CD14-positive monocyte (primary cell): ENCODE measurements at regions not wholly inside any gene's neighbourhood (a gene's known extent, or its start where the extent isn't known, plus 50 kb on each side); places are given as distances from the start of the nearest gene placed in this dataset.
"Not testable (repeated sequence)": the region's sequence is repeated elsewhere in the genome, so short reads cannot be mapped to it uniquely, and the experiment has no call there.

ENCODE experiments used
- DNase-seq, 3 donors: peaks; one replicate each; pipeline ENCODE4 v3.0.0-alpha.2; 2011 to 2022
- H2AFZ ChIP-seq: 2 replicates; pipeline ENCODE4 v1.6.0; 2012; ENCODE audit warnings: mild to moderate bottlenecking, low read depth, low read length, inconsistent platforms; ENCODE audit not compliant: insufficient read depth, poor library complexity, severe bottlenecking
- H3K27ac ChIP-seq, 2 donors: 1 replicate in 1 of 2; 2 replicates in 1 of 2; pipeline ENCODE4 v1.5.1; 2012 to 2013; ENCODE audit warnings: low read length in 2 of 2, control low read depth in 1 of 2, inconsistent platforms in 1 of 2, low read depth in 1 of 2, mild to moderate bottlenecking in 1 of 2
- H3K27me3 ChIP-seq, 2 donors: one replicate each; pipeline versions ENCODE4 v1.6.0 to v1.6.1; 2011 to 2013; ENCODE audit warnings: low read length in 2 of 2; ENCODE audit not compliant: control insufficient read depth in 2 of 2, insufficient read depth in 2 of 2
- H3K36me3 ChIP-seq, 2 donors: replicated peaks in 1 of 2; 1 replicate in 1 of 2; 2 replicates in 1 of 2; pipeline versions ENCODE4 v1.5.1 to v1.6.1; 2012 to 2013; ENCODE audit warnings: low read length in 2 of 2, control low read depth in 1 of 2, inconsistent platforms in 1 of 2, mild to moderate bottlenecking in 1 of 2; ENCODE audit not compliant: insufficient read depth in 2 of 2, control insufficient read depth in 1 of 2
- H3K4me1 ChIP-seq, 2 donors: 1 replicate in 1 of 2; 2 replicates in 1 of 2; pipeline versions ENCODE4 v1.5.1 to v1.6.1; 2012 to 2013; ENCODE audit warnings: low read length in 2 of 2, control low read depth in 1 of 2, inconsistent platforms in 1 of 2, mild to moderate bottlenecking in 1 of 2, moderate library complexity in 1 of 2; ENCODE audit not compliant: insufficient read depth in 2 of 2, control insufficient read depth in 1 of 2
- H3K4me2 ChIP-seq: replicated peaks from 2 replicates; pipeline ENCODE3; 2012; ENCODE audit warnings: low read length, moderate library complexity, mild to moderate bottlenecking; ENCODE audit not compliant: poor library complexity, severe bottlenecking; ENCODE audit errors: extremely low read depth
- H3K4me3 ChIP-seq, 3 experiments: fragments of 200-600 bp in 1 of 3; sonication (generic) in 1 of 3; replicated peaks in 1 of 3; 1 replicate in 2 of 3; 2 replicates in 1 of 3; pipeline ENCODE4 v1.5.1; 2011 to 2013; ENCODE audit warnings: low read length in 3 of 3, mild to moderate bottlenecking in 3 of 3, control low read depth in 2 of 3, low read depth in 2 of 3, inconsistent platforms in 1 of 3, moderate library complexity in 1 of 3
- H3K79me2 ChIP-seq: 2 replicates; pipeline ENCODE4 v1.6.0; 2012; ENCODE audit warnings: mild to moderate bottlenecking, control low read depth, inconsistent platforms, low read length, moderate library complexity; ENCODE audit not compliant: insufficient read depth
- H3K9ac ChIP-seq: 2 replicates; pipeline ENCODE4 v1.6.0; 2017; ENCODE audit warnings: low read length, mild to moderate bottlenecking; ENCODE audit not compliant: insufficient read depth, poor library complexity, severe bottlenecking
- H3K9me3 ChIP-seq, 2 donors: replicated peaks in 1 of 2; 1 replicate in 1 of 2; 2 replicates in 1 of 2; pipeline versions ENCODE4 v1.5.1 to v1.6.1; 2012 to 2013; ENCODE audit warnings: low read length in 2 of 2, control low read depth in 1 of 2; ENCODE audit not compliant: control insufficient read depth in 1 of 2, insufficient read depth in 1 of 2
- H4K20me1 ChIP-seq: 2 replicates; pipeline ENCODE4 v1.6.0; 2012; ENCODE audit warnings: mild to moderate bottlenecking, low read length, control low read depth, moderate library complexity; ENCODE audit not compliant: insufficient read depth
- H3K27ac Mint-ChIP-seq, 7 donors: one replicate each; pipeline ENCODE4 v1.8.0; 2020; ENCODE audit warnings: mild to moderate bottlenecking in 7 of 7, mixed read lengths in 7 of 7, moderate library complexity in 6 of 7, inconsistent platforms in 2 of 7
- H3K27me3 Mint-ChIP-seq, 3 donors: one replicate each; pipeline ENCODE4 v1.8.0; 2021 to 2022; ENCODE audit warnings: low read depth in 3 of 3, mild to moderate bottlenecking in 3 of 3, mixed read lengths in 3 of 3, moderate library complexity in 3 of 3, inconsistent platforms in 1 of 3
- H3K36me3 Mint-ChIP-seq, 2 donors: one replicate each; pipeline ENCODE4 v1.8.0; 2020; ENCODE audit warnings: mixed read lengths in 2 of 2, inconsistent platforms in 1 of 2, mild to moderate bottlenecking in 1 of 2
- H3K4me1 Mint-ChIP-seq: one replicate; pipeline ENCODE4 v1.8.0; 2020; ENCODE audit warnings: mild to moderate bottlenecking, mixed read lengths
- H3K4me3 Mint-ChIP-seq, 2 donors: one replicate each; pipeline ENCODE4 v1.8.0; 2020; ENCODE audit warnings: mild to moderate bottlenecking in 2 of 2, mixed read lengths in 2 of 2, moderate library complexity in 1 of 2
- H3K9me3 Mint-ChIP-seq, 7 donors: one replicate each; pipeline ENCODE4 v1.8.0; 2020 to 2022; ENCODE audit warnings: mixed read lengths in 7 of 7, mild to moderate bottlenecking in 6 of 7, moderate library complexity in 6 of 7, inconsistent platforms in 2 of 7
- WGBS: methylation state at CpG from one replicate; pipeline ENCODE4 v1.1.5; 2013; ENCODE audit warnings: missing lambda C conversion rate; ENCODE audit not compliant: insufficient coverage; 5-methylcytosine and 5-hydroxymethylcytosine counted together
- intact Hi-C, 2 donors: fragments of 100-400 bp; cut with micrococcal nuclease; formaldehyde crosslinking; loops; one replicate each; pipeline versions ENCODE4 v1.15.0 to v1.15.1; 2023
- TF ChIP-seq, protein P1 (sequence below): fragments of 200-600 bp; IDR thresholded peaks from one replicate; pipeline ENCODE4 v1.8.0; 2022; ENCODE audit warnings: antibody characterized with exemption, mild to moderate bottlenecking

DNA sequence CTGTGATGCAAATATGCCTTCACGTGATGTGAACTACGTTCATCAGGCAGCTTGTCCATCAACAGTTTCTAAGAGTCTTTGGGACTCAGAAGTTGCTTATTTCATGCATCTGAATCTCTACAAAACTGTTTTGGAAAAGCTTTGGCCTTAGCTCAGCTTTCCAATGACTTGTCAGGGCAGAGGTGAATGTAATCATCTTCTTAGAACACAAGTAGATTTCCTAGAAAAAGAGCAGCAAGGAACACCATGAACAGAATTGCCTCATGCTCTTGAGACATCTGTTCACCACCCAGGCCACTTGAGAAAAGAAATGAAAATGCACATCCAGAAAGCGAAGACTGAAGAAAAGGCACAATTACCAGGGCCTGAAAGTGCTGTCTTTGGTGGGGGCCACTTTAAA, 105.8 kb upstream of the PDHA1 start:
- Mint-ChIP-seq H3K27ac (no peak overlapping the region), H3K4me1 (no peaks in the 10 kb centered on the region), H3K9me3 (peaks cover 0 to 16% (median 9%) of the 10 kb centered on the region in 7 donors), H3K4me3 (no peak overlapping the region), H3K36me3 (no peaks in the 10 kb centered on the region), H3K27me3 (peaks cover 0 to 3% (median 3%) of the 10 kb centered on the region in 3 donors)
- Histone ChIP-seq H3K4me3 (no peak overlapping the region), H3K79me2 (no peaks in the 10 kb centered on the region), H3K27ac (no peak overlapping the region), H3K9me3 (peaks cover 0 to 8% of the 10 kb centered on the region in 2 donors), H3K27me3 (no peaks in the 10 kb centered on the region), H3K4me2 (no peak overlapping the region), H2AFZ (no peak overlapping the region), H4K20me1 (no peaks in the 10 kb centered on the region), H3K9ac (no peak overlapping the region), H3K36me3 (no peaks in the 10 kb centered on the region), H3K4me1 (no peaks in the 10 kb centered on the region)
- DNase-seq: no peak
- TF ChIP-seq, protein P1, sequence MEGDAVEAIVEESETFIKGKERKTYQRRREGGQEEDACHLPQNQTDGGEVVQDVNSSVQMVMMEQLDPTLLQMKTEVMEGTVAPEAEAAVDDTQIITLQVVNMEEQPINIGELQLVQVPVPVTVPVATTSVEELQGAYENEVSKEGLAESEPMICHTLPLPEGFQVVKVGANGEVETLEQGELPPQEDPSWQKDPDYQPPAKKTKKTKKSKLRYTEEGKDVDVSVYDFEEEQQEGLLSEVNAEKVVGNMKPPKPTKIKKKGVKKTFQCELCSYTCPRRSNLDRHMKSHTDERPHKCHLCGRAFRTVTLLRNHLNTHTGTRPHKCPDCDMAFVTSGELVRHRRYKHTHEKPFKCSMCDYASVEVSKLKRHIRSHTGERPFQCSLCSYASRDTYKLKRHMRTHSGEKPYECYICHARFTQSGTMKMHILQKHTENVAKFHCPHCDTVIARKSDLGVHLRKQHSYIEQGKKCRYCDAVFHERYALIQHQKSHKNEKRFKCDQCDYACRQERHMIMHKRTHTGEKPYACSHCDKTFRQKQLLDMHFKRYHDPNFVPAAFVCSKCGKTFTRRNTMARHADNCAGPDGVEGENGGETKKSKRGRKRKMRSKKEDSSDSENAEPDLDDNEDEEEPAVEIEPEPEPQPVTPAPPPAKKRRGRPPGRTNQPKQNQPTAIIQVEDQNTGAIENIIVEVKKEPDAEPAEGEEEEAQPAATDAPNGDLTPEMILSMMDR: no peak
- WGBS: no CpG with 5 or more reads among the region's 3 CpGs
- intact Hi-C loops: no loop called here

DNA sequence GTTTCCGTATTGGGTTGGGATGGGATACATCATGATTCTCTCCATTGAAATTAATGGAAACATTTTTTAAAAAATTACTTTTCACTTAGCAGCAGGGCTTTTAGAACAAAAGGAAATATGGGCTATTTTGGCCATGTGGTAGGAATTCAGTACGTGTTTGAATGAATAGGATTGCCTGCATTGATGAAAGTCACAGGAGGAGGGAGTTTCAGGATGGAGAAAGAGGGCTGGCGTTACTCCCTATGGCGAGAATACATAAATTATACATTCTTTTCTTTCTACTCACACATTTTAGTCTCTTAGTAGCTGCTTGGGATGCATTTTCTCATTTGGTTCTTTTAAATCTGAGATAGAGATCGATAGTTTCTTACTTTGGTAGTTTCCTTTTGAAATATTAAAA, 100.3 kb upstream of the PDHA1 start:
- WGBS: no CpG with 5 or more reads among the region's 5 CpGs
- Mint-ChIP-seq H3K4me3 (no peak overlapping the region), H3K9me3 (peaks cover 0 to 36% (median 15%) of the 10 kb centered on the region in 7 donors), H3K27me3 (peaks cover 0 to 5% (median 1%) of the 10 kb centered on the region in 3 donors), H3K4me1 (no peaks in the 10 kb centered on the region), H3K36me3 (no peaks in the 10 kb centered on the region), H3K27ac (no peak overlapping the region)
- intact Hi-C loops: no loop called here
- no peaks in the 10 kb centered on the region for H3K27me3 ChIP-seq
- no peak overlapping the region for H3K4me3 ChIP-seq
- H3K9me3 ChIP-seq: peaks cover 0 to 8% of the 10 kb centered on the region in 2 donors
- no peak overlapping the region for H3K4me2 ChIP-seq
- no peak for DNase-seq
- no peaks in the 10 kb centered on the region for H4K20me1 ChIP-seq
- no peak overlapping the region for H3K27ac ChIP-seq
- H2AFZ ChIP-seq: no peak overlapping the region
- no peaks in the 10 kb centered on the region for H3K79me2 ChIP-seq
- TF ChIP-seq, protein P1: no peak
- H3K4me1 ChIP-seq: no peaks in the 10 kb centered on the region
- no peak overlapping the region for H3K9ac ChIP-seq
- H3K36me3 ChIP-seq: no peaks in the 10 kb centered on the region

DNA sequence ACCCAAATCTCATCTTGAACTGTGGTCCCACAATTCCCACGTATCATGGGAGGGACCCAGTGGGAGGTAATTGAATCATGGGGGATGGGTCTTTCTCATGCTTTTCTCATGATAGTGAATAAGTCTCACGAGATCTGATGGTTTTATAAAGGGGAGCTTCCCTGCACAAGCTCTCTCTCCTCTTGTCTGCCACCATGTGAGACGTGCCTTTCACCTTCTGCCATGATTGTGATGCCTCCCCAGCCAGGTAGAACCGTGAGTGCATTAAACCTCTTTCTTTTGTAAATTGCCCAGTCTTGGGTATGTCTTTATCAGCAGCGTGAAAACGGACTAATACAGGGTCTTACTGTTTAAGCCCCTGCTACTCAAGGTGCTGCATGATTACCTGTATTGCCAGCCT, 98.8 kb upstream of the PDHA1 start:
- H3K27ac Mint-ChIP-seq, H3K36me3 Mint-ChIP-seq, DNase-seq, H3K4me3 ChIP-seq, H4K20me1 ChIP-seq, intact Hi-C loops, H2AFZ ChIP-seq, H3K27me3 Mint-ChIP-seq, H3K4me1 Mint-ChIP-seq, H3K4me3 Mint-ChIP-seq, H3K9ac ChIP-seq, H3K79me2 ChIP-seq, H3K4me2 ChIP-seq, H3K4me1 ChIP-seq, H3K36me3 ChIP-seq, H3K27me3 ChIP-seq, H3K27ac ChIP-seq: not testable (repeated sequence)
- peaks cover 3 to 38% (median 14%) of the 10 kb centered on the region in 7 donors for H3K9me3 Mint-ChIP-seq
- 75% methylated on average over 2 of the region's 6 CpGs for WGBS
- H3K9me3 ChIP-seq: peaks cover 0 to 12% of the 10 kb centered on the region in 2 donors
